OCI-LY7 (cell line): ENCODE measurements at regions not wholly inside any gene's neighbourhood (a gene's known extent, or its start where the extent isn't known, plus 50 kb on each side); places are given as distances from the start of the nearest gene placed in this dataset.

Source experiments
- BruUV-seq: library from RNA; stranded (reverse); fragments of 400-500 nt; replicated peaks from 2 replicates; lab custom pipeline; 2021; lab: Mats Ljungman, UMichigan
- CTCF ChIA-PET: fragments of 300-600 bp; sonication (Branson Sonifier 250); formaldehyde crosslinking; loops from one replicate; lab custom pipeline; 2022; ENCODE audit warnings: antibody characterized with exemption; ENCODE audit not compliant: unreplicated experiment; lab: Charles Lee
- POLR2A ChIA-PET: fragments of 300-600 bp; sonication (Branson Sonifier 250); formaldehyde crosslinking; loops from one replicate; lab custom pipeline; 2022; ENCODE audit warnings: antibody characterized with exemption; lab: Charles Lee
- DNase-seq: peaks from one replicate; pipeline ENCODE4 v3.0.0-alpha.2; 2015; ENCODE audit warnings: low spot score
- H2AFZ ChIP-seq: fragments of 200-600 bp; sonication (generic), shearing (Covaris generic); 2 replicates; pipeline ENCODE4 v1.6.1; 2014; ENCODE audit warnings: mild to moderate bottlenecking, antibody characterized with exemption, low read length, moderate library complexity
- H3K27ac ChIP-seq: fragments of 200-600 bp; sonication (generic); 2 replicates; pipeline ENCODE4 v1.5.1; 2014; ENCODE audit warnings: mixed run types, low read depth, mild to moderate bottlenecking, moderate library complexity, low read length, inconsistent platforms; ENCODE audit not compliant: poor library complexity, severe bottlenecking
- H3K36me3 ChIP-seq: fragments of 200-600 bp; sonication (generic); 2 replicates; pipeline ENCODE4 v1.6.1; 2014; ENCODE audit warnings: mild to moderate bottlenecking, antibody characterized with exemption, low read length, moderate library complexity, mixed read lengths; ENCODE audit not compliant: insufficient read depth
- H3K4me1 ChIP-seq: fragments of 200-600 bp; sonication (generic); 2 replicates; pipeline ENCODE4 v1.5.1; 2014; ENCODE audit warnings: mild to moderate bottlenecking, low read length; ENCODE audit not compliant: insufficient read depth, poor library complexity, severe bottlenecking
- H3K4me2 ChIP-seq: fragments of 200-600 bp; sonication (generic); 2 replicates; pipeline ENCODE4 v1.6.1; 2014; ENCODE audit warnings: mild to moderate bottlenecking, low read length
- H3K4me3 ChIP-seq: fragments of 200-600 bp; sonication (generic); 2 replicates; pipeline ENCODE4 v1.5.1; 2014; ENCODE audit warnings: mild to moderate bottlenecking, low read depth, low read length; ENCODE audit not compliant: poor library complexity, severe bottlenecking
- H3K79me2 ChIP-seq: fragments of 200-600 bp; sonication (generic); 2 replicates; pipeline ENCODE4 v1.6.1; 2016; ENCODE audit warnings: low read depth, mild to moderate bottlenecking, low read length, moderate library complexity, mixed read lengths; ENCODE audit not compliant: insufficient read depth
- H3K9me2 ChIP-seq: fragments of 200-600 bp; sonication (generic); 2 replicates; pipeline ENCODE4 v1.6.1; 2016; ENCODE audit warnings: mild to moderate bottlenecking, low read length, mixed read lengths; ENCODE audit not compliant: insufficient read depth
- H3K9me3 ChIP-seq: fragments of 200-600 bp; sonication (generic); 2 replicates; pipeline ENCODE4 v1.6.1; 2014; ENCODE audit warnings: mild to moderate bottlenecking, mixed run types, low read length, mixed read lengths
- H4K20me1 ChIP-seq: fragments of 200-600 bp; sonication (generic); 2 replicates; pipeline ENCODE4 v1.6.1; 2014; ENCODE audit warnings: mild to moderate bottlenecking, antibody characterized with exemption, low read length, moderate library complexity, mixed read lengths; ENCODE audit not compliant: insufficient read depth
- EZH2phosphoT487 ChIP-seq: fragments of 200-600 bp; sonication (generic); IDR thresholded peaks from 2 replicates; pipeline ENCODE4 v1.6.1; 2018; ENCODE audit warnings: low read depth, borderline replicate concordance, mild to moderate bottlenecking, mixed run types, antibody characterized with exemption, low read length, moderate library complexity, mixed read lengths
- intact Hi-C: fragments of 100-400 bp; cut with micrococcal nuclease; formaldehyde crosslinking; loops from one replicate; pipeline ENCODE4 v1.10.0; 2022; ENCODE audit not compliant: unreplicated experiment
- TF ChIP-seq, protein P1 (sequence below): fragments of 200-600 bp; sonication (generic); conservative IDR thresholded peaks from 2 replicates; pipeline ENCODE4 v1.5.1; 2014; ENCODE audit warnings: mild to moderate bottlenecking, antibody characterized with exemption, low read length, moderate library complexity, mixed read lengths

DNA sequence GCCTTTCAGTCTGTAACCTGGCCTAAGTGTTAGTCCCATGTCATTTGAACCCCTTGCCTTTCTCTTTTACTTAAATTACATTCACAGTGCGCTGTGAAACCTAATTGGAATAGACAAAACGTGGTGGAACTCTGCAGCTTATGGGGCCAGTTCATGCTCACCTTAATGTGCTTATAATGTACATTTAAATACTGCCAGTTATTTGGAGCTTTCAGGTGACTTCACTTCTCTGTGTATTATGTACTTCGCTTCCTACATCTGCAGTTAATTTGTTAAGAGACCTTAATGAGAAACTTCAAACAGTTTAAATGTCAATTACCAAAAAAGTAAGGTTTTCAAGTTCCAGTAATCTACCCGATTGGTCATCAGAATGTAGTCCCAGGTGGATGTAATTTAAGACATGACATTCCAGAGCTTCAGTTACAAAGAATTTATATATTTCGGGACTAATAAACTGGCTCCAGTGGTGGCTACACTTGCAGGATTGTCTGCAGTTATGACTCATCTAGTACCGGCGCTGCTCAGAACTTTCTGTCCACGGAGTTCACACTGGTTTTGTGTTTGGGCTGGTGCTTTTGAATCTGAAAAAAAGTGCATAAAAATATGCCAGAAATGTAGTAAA is 125.3 kb downstream of the TM9SF2 start:
- no TSS peak for BruUV-seq
- intact Hi-C loops, result no loop called here
- H3K4me3 ChIP-seq, result no peak overlapping the region
- H3K9me3 ChIP-seq, result no peaks in the 10 kb centered on the region
- H3K4me1 ChIP-seq, result no peaks in the 10 kb centered on the region
- H3K36me3 ChIP-seq, result no peaks in the 10 kb centered on the region
- no peak overlapping the region for H3K27ac ChIP-seq
- CTCF ChIA-PET, result no interaction called here
- H4K20me1 ChIP-seq, result no peaks in the 10 kb centered on the region
- H3K9me2 ChIP-seq, result no peaks in the 10 kb centered on the region
- no peak overlapping the region for H3K4me2 ChIP-seq
- H3K79me2 ChIP-seq, result no peaks in the 10 kb centered on the region
- no peak for DNase-seq
- POLR2A ChIA-PET, result no interaction called here
- TF ChIP-seq, protein P1, sequence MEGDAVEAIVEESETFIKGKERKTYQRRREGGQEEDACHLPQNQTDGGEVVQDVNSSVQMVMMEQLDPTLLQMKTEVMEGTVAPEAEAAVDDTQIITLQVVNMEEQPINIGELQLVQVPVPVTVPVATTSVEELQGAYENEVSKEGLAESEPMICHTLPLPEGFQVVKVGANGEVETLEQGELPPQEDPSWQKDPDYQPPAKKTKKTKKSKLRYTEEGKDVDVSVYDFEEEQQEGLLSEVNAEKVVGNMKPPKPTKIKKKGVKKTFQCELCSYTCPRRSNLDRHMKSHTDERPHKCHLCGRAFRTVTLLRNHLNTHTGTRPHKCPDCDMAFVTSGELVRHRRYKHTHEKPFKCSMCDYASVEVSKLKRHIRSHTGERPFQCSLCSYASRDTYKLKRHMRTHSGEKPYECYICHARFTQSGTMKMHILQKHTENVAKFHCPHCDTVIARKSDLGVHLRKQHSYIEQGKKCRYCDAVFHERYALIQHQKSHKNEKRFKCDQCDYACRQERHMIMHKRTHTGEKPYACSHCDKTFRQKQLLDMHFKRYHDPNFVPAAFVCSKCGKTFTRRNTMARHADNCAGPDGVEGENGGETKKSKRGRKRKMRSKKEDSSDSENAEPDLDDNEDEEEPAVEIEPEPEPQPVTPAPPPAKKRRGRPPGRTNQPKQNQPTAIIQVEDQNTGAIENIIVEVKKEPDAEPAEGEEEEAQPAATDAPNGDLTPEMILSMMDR, result no peak
- H2AFZ ChIP-seq, result no peak overlapping the region

DNA sequence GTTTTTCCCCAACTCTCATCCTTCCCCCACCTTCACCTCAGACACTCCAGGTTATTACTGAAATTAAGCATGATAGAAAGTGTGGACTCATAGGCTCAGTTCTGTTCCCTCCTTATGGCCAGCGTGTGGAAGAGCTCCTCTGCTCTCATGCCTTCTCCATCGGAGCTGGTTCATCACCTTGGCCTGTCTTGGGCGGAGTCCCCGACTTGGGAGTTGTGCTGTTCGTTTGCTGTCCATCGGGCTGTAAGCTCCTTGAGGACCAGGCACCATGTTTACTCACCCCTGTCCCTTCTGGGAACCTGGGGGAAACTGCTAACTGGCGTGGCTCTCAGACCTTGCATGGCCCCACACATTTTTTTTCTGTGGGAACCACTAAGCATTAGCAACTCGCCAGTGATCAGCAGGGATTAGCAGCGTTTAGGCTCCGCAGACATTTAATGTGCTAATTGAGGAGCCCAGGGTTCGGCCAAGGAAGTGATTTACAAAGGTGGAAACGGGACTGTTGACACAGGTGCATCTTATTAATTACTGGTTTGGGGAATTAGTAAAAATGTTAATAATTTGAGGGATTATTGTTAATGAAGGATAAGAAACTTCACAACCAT is 123.8 kb downstream of the TM9SF2 start:
- Histone ChIP-seq H3K4me2 (no peak overlapping the region), H3K79me2 (no peaks in the 10 kb centered on the region), H3K36me3 (no peaks in the 10 kb centered on the region), H3K9me2 (no peaks in the 10 kb centered on the region), H3K4me1 (no peaks in the 10 kb centered on the region), H3K27ac (no peak overlapping the region), H2AFZ (no peak overlapping the region), H3K9me3 (no peaks in the 10 kb centered on the region), H3K4me3 (no peak overlapping the region), H4K20me1 (no peaks in the 10 kb centered on the region)
- BruUV-seq, result no TSS peak
- TF ChIP-seq, protein P1, result no peak
- TF ChIP-seq EZH2phosphoT487, result no peak
- DNase-seq, result no peak
- ChIA-PET POLR2A (no interaction called here), CTCF (no interaction called here)
- intact Hi-C loops, result no loop called here

DNA sequence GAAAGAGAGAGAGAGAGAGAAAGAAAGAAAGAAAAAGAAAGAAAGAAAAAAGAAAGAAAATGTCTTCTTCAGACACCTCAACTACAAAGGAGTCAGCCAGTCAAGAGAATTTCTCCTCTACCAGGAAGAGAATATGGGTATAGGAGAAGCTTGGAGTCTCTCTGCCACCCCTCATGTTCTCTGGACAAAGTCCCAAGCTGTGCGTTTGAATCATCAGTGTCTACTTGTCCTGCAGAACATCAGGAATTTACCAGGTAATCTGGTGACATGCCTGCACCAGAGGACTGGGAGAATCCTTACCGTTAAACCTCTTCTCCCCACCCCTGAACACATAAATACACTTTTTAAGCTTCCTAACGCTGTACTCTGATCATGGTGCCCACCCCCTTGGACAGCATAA is 119.5 kb downstream of the TM9SF2 start:
- H3K79me2 ChIP-seq, result no peaks in the 10 kb centered on the region
- ChIA-PET CTCF (no interaction called here), POLR2A (no interaction called here)
- BruUV-seq, result no TSS peak
- DNase-seq, result no peak
- H3K4me2 ChIP-seq, result no peak overlapping the region
- TF ChIP-seq EZH2phosphoT487, result no peak
- TF ChIP-seq, protein P1, result no peak
- H2AFZ ChIP-seq, result no peak overlapping the region
- no peaks in the 10 kb centered on the region for H3K4me1 ChIP-seq
- no peaks in the 10 kb centered on the region for H3K9me3 ChIP-seq
- H3K9me2 ChIP-seq, result no peaks in the 10 kb centered on the region
- no peak overlapping the region for H3K27ac ChIP-seq
- H3K36me3 ChIP-seq, result no peaks in the 10 kb centered on the region
- no peak overlapping the region for H3K4me3 ChIP-seq
- intact Hi-C loops, result no loop called here
- H4K20me1 ChIP-seq, result no peaks in the 10 kb centered on the region
